ENCODE measurements at regions not wholly inside any gene's neighbourhood (a gene's known extent, or its start where the extent isn't known, plus 50 kb on each side); places are given as distances from the start of the nearest gene placed in this dataset.

- Histone ChIP-seq H3K4me3 (no peak overlapping the region), H3K27ac (no peak overlapping the region), H3K36me3 (no peaks in the 10 kb centered on the region), H3K27me3 (no peaks in the 10 kb centered on the region), H3K4me1 (no peaks in the 10 kb centered on the region), H3K9me3 (no peaks in the 10 kb centered on the region)
- WGBS, 2 donors = 36 to 70% methylated on average over 2 of the region's 2 CpGs
- intact Hi-C loops (cut with DNase I) = no loop called here
- TF ChIP-seq POLR2A (IDR thresholded peaks at IDR 0.05) = no peak
- TF ChIP-seq CTCF (IDR thresholded peaks at IDR 0.05) = no peak
- DNase-seq = no peak
Measured at GRCh38 chr6:141914646-141915045, 218.1 kb upstream of the GJE1 start.

- H3K27ac ChIP-seq = no peak overlapping the region
- intact Hi-C loops (cut with DNase I) = no loop called here
Measured at GRCh38 chr6:141906569-141907080, 226.1 kb upstream of the GJE1 start.

DNA sequence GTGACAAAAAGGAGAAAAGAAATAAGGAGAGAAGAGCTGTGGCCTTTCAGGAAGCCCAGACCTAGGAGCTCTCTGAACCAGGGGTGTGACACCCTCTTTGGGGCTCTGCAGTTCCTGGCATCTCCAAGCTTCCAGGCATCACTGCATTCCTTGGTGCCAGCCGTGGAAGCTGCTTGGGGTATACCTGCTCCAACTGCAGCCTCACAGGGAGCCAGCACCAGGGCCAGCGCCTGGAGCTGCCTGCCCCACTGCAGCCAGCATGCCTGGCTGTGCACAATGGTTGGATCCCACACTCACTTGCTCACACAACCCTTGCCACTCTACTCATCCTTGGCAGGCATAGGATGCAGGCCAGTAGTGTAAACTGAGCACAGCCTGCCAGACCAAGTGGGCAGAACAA lies 242.1 kb upstream of the GJE1 start:
- Histone ChIP-seq H3K4me3 (no peak overlapping the region), H3K4me1 (no peaks in the 10 kb centered on the region), H3K36me3 (no peaks in the 10 kb centered on the region), H3K27me3 (no peaks in the 10 kb centered on the region), H3K27ac (no peak overlapping the region), H3K9me3 (peaks cover 0 to 4% (median 0%) of the 10 kb centered on the region in 3 donors)
- DNase-seq = no peak
- TF ChIP-seq CTCF (IDR thresholded peaks at IDR 0.05) (no peak), POLR2A (IDR thresholded peaks at IDR 0.05) (no peak)
- 38% methylated on average over 1 of the region's 2 CpGs; no CpG with 5 or more reads in 1 of the 2 donors for WGBS, 2 donors
- intact Hi-C loops (cut with DNase I) = no loop called here

More at GRCh38 chr6:141906569-141907080, 226.1 kb upstream of the GJE1 start:
- no peaks in the 10 kb centered on the region for H3K4me1 ChIP-seq
- TF ChIP-seq POLR2A (IDR thresholded peaks at IDR 0.05) = no peak
- no peak for TF ChIP-seq CTCF (IDR thresholded peaks at IDR 0.05)
- H3K9me3 ChIP-seq = no peaks in the 10 kb centered on the region
- H3K36me3 ChIP-seq = no peaks in the 10 kb centered on the region
- DNase-seq = no peak
- no peaks in the 10 kb centered on the region for H3K27me3 ChIP-seq
- H3K4me3 ChIP-seq = no peak overlapping the region

DNA sequence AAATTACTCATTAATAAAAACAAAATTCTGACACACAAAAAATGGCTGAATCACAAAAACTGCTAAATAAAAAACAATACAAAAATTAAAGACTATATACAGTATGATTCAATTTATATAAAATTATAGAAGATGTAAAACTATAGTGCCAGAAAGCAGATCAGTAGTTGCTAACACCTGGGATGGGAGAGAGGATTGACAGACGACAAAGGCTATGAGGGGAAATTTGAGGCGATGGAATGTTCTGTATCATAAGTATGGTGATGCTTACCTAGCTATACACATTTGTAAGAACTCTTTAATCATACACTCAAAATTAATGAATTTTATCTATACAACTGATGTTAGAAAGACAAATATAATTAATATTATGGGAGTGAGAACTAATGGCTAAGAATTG lies 247.9 kb upstream of the GJE1 start:
- intact Hi-C loops (cut with DNase I) = no loop called here
- no peak overlapping the region for H3K4me3 ChIP-seq
- H3K9me3 ChIP-seq = peaks cover 0 to 4% (median 0%) of the 10 kb centered on the region in 3 donors
- DNase-seq = no peak
- H3K27ac ChIP-seq = no peak overlapping the region
- 88 to 90% methylated on average over 2 of the region's 2 CpGs for WGBS, 2 donors
- TF ChIP-seq CTCF (IDR thresholded peaks at IDR 0.05) (no peak), POLR2A (IDR thresholded peaks at IDR 0.05) (no peak)
- no peaks in the 10 kb centered on the region for H3K36me3 ChIP-seq
- H3K27me3 ChIP-seq = no peaks in the 10 kb centered on the region
- H3K4me1 ChIP-seq = no peaks in the 10 kb centered on the region

GRCh38 chr6:141878686-141879085 lies 254.0 kb upstream of the GJE1 start:
- no peak for DNase-seq
- Histone ChIP-seq H3K4me1 (no peaks in the 10 kb centered on the region), H3K27me3 (no peaks in the 10 kb centered on the region), H3K36me3 (no peaks in the 10 kb centered on the region), H3K4me3 (no peak overlapping the region), H3K9me3 (no peaks in the 10 kb centered on the region), H3K27ac (no peak overlapping the region)
- TF ChIP-seq POLR2A (IDR thresholded peaks at IDR 0.05) (no peak), CTCF (IDR thresholded peaks at IDR 0.05) (no peak)
- intact Hi-C loops (cut with DNase I) = no loop called here
